Pancreas (tissue), 10 donors: ENCODE measurements at regions not wholly inside any gene's neighbourhood (a gene's known extent, or its start where the extent isn't known, plus 50 kb on each side); places are given as distances from the start of the nearest gene placed in this dataset.
"Not testable (repeated sequence)": the region's sequence is repeated elsewhere in the genome, so short reads cannot be mapped to it uniquely, and the experiment has no call there.

Source experiments
- ATAC-seq, 4 donors: fragments of 200-7000 bp; cut with Tn5 transposase; one replicate each; pipeline versions ENCODE4 v1.8.0 to v1.9.1; 2020; ENCODE audit warnings: mild to moderate bottlenecking in 4 of 4, moderate library complexity in 4 of 4
- DNase-seq, 6 donors: peaks; one replicate each; pipeline ENCODE4 v3.0.0-alpha.2; 2020
- FAIRE-seq: peaks from 2 replicates; lab custom pipeline; 2012; peaks lifted over from hg19 to GRCh38; lab: Jason Lieb, UNC
- H3K27ac ChIP-seq, 4 donors: fragments of 200-600 bp; sonication (generic); 1 replicate in 3 of 4; 2 replicates in 1 of 4; pipeline versions ENCODE4 v1.5.0 to v1.8.0; 2020
- H3K27me3 ChIP-seq, 4 donors: fragments of 200-600 bp; one replicate each; pipeline ENCODE4 v1.8.0; 2021
- H3K36me3 ChIP-seq, 3 donors: fragments of 200-600 bp; sonication (generic) in 1 of 3; one replicate each; pipeline versions ENCODE4 v1.5.0 to v1.8.0; 2020 to 2021
- H3K4me1 ChIP-seq, 3 donors: fragments of 200-600 bp; one replicate each; pipeline ENCODE4 v1.8.0; 2021
- H3K4me3 ChIP-seq, 4 donors: fragments of 200-600 bp; sonication (generic) in 2 of 4; one replicate each; pipeline versions ENCODE4 v1.5.0 to v1.8.0; 2020 to 2021
- H3K9me3 ChIP-seq, 4 donors: fragments of 200-600 bp; one replicate each; pipeline ENCODE4 v1.8.0; 2021
- WGBS, 2 donors: extraction: QIAGEN DNeasy Blood & Tissue Kit; methylation state at CpG; one replicate each; pipeline ENCODE4 v1.1.7; 2013; 5-methylcytosine and 5-hydroxymethylcytosine counted together
- intact Hi-C, 3 donors: fragments of 100-400 bp; cut with DNase I; formaldehyde crosslinking; loops; one replicate each; pipeline versions ENCODE4 v1.11.1 to v1.14.2; 2022
- TF ChIP-seq, protein P1 (sequence below), 4 donors: fragments of 200-600 bp; sonication (generic) in 3 of 4; IDR thresholded peaks; one replicate each; pipeline versions ENCODE4 v1.5.0 to v1.8.0; 2021; ENCODE audit warnings: antibody characterized with exemption in 4 of 4
- donor health status: healthy with polysubstance abuse.
- donor health status: DM: no; HTN: no; CAD: no; lungs with moderate emphysema.
- donor health status: DM: no; HTN: no; CAD: no.
- donor health status: control.
- donor health status: control.
- donor health status: Bipolar disorder and iron deficiency.
- donor health status: DM: yes; HTN: yes; CAD: no.
- donor health status: DM: no; HTN: no; CAD: no.
- donor health status: DM: no; HTN: no; CAD: no.
- donor health status: DM: yes; HTN: yes; CAD: no.

DNA sequence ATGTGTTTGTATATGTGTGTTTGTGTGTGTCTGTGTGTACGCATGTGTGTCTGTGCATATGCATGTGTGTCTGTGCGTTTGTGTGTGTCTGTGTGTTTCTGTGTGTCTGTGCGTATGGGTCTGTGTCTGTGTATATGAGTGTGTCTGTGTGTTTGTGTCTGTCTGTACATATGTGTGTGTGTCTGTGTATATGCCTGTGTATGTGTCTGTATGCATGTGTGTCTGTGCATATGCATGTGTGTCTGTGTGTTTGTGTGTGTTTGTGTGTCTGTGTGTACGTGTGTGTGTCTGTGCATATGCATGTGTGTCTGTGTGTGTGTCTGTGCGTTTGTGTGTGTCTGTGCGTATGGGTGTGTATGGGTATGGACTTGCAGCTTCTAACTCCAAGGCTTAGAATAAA is 174.0 kb upstream of the NOX3 start:
- Histone ChIP-seq H3K36me3 (no peaks in the 10 kb centered on the region), H3K9me3 (no peaks in the 10 kb centered on the region), H3K4me3 (no peak overlapping the region), H3K4me1 (no peaks in the 10 kb centered on the region), H3K27me3 (no peaks in the 10 kb centered on the region), H3K27ac (no peak overlapping the region)
- intact Hi-C loops = no loop called here
- WGBS, 2 donors = 58 to 60% methylated on average over 6 of the region's 6 CpGs
- DNase-seq (no peak), ATAC-seq (no peak), FAIRE-seq (no peak)
- TF ChIP-seq, protein P1, sequence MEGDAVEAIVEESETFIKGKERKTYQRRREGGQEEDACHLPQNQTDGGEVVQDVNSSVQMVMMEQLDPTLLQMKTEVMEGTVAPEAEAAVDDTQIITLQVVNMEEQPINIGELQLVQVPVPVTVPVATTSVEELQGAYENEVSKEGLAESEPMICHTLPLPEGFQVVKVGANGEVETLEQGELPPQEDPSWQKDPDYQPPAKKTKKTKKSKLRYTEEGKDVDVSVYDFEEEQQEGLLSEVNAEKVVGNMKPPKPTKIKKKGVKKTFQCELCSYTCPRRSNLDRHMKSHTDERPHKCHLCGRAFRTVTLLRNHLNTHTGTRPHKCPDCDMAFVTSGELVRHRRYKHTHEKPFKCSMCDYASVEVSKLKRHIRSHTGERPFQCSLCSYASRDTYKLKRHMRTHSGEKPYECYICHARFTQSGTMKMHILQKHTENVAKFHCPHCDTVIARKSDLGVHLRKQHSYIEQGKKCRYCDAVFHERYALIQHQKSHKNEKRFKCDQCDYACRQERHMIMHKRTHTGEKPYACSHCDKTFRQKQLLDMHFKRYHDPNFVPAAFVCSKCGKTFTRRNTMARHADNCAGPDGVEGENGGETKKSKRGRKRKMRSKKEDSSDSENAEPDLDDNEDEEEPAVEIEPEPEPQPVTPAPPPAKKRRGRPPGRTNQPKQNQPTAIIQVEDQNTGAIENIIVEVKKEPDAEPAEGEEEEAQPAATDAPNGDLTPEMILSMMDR (IDR thresholded peaks at IDR 0.05) = no peak

DNA sequence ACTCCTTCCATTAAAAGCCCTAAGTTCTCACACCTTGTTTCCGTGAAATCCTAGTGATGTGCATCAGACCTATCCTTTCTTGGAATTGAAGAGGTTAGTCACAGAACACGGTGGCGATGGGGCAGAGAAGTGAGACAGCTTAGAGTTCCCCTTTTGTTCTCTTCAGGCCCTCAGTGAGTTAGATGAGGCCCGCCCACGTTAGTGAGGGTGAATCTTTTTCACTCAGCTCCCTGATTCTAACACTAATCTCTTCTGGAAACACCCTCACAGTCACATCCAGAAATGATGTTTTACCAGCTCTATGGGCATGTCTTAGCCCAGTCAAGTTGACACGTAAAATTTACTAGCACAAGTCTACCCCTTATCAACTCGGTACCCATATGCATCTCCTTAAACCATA is 172.7 kb upstream of the NOX3 start:
- Histone ChIP-seq H3K4me3 (no peak overlapping the region), H3K27me3 (no peaks in the 10 kb centered on the region), H3K36me3 (no peaks in the 10 kb centered on the region), H3K9me3 (no peaks in the 10 kb centered on the region), H3K4me1 (no peaks in the 10 kb centered on the region), H3K27ac (no peak overlapping the region)
- intact Hi-C loops = no loop called here
- DNase-seq = no peak
- FAIRE-seq = no peak
- TF ChIP-seq, protein P1 (IDR thresholded peaks at IDR 0.05) = no peak
- no peak for ATAC-seq
- WGBS, 2 donors = 69 to 84% methylated on average over 7 of the region's 7 CpGs

DNA sequence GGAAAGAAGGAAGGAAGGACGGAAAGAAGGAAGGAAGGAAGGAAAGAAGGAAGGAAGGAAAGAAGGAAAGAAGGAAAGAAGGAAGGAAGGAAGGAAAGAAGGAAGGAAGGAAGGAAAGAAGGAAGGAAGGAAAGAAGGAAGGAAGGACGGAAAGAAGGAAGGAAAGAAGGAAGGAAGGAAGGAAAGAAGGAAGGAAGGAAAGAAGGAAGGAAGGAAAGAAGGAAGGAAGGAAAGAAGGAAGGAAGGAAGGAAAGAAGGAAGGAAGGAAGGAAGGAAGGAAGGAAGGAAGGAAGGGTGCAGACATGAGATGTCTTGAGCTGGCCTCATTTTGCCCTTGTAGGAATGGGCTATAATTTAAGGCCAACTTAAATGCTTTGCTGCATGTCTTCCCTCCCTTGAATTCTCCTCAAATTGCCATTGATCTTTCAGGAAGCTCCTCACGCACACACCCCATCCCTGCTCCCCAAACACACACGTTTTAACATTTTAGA is 172.1 kb upstream of the NOX3 start:
- H3K27ac ChIP-seq, DNase-seq, H3K36me3 ChIP-seq, H3K27me3 ChIP-seq, H3K9me3 ChIP-seq, FAIRE-seq, intact Hi-C loops, ATAC-seq, H3K4me3 ChIP-seq, H3K4me1 ChIP-seq: not testable (repeated sequence)
- WGBS, 2 donors = 63 to 65% methylated on average over 4 of the region's 4 CpGs

GRCh38 chr6:155623450-155624178 is 168.0 kb upstream of the NOX3 start:
- WGBS, 2 donors = 48 to 75% methylated on average over 2 of the region's 2 CpGs
- no peak for ATAC-seq
- H3K9me3 ChIP-seq = no peaks in the 10 kb centered on the region
- TF ChIP-seq, protein P1 (IDR thresholded peaks at IDR 0.05) = no peak
- H3K4me1 ChIP-seq = no peaks in the 10 kb centered on the region
- no peak overlapping the region for H3K4me3 ChIP-seq
- H3K27me3 ChIP-seq = no peaks in the 10 kb centered on the region
- no peak for FAIRE-seq
- no peaks in the 10 kb centered on the region for H3K36me3 ChIP-seq
- no peak for DNase-seq
- no peak overlapping the region for H3K27ac ChIP-seq
- intact Hi-C loops = no loop called here

DNA sequence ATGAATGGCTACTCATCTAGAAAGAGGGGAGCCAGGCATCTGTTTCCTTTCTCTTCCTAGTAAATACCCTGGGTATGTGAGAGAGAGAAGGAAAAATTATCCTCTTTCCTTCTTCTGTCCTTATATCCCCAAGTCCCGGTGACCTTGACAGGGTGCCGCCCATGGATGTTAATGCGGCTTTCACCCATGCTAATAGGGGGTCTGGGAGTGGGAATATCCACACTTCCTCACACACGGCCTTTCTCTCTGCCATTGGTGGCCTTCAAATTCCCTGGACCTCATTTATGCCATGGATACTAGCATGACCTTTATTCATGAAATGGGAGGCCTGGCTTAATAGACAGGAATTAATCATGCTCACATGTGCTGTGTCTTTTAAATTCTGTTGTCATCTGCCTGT is 159.0 kb upstream of the NOX3 start:
- intact Hi-C loops = no loop called here
- Histone ChIP-seq H3K27ac (no peak overlapping the region), H3K4me3 (no peak overlapping the region), H3K9me3 (no peaks in the 10 kb centered on the region), H3K27me3 (no peaks in the 10 kb centered on the region), H3K4me1 (no peaks in the 10 kb centered on the region), H3K36me3 (no peaks in the 10 kb centered on the region)
- ATAC-seq (no peak), FAIRE-seq (no peak), DNase-seq (no peak)
- 67 to 80% methylated on average over 4 of the region's 4 CpGs for WGBS, 2 donors
- TF ChIP-seq, protein P1 (IDR thresholded peaks at IDR 0.05) = no peak
